Lung (tissue), 11 donors: ENCODE measurements at regions not wholly inside any gene's neighbourhood (a gene's known extent, or its start where the extent isn't known, plus 50 kb on each side); places are given as distances from the start of the nearest gene placed in this dataset.

Experiments used
- ATAC-seq: fragments of 200-7000 bp; cut with Tn5 transposase; one replicate; pipeline ENCODE4 v1.9.1; 2020; ENCODE audit warnings: moderate number of reproducible peaks; ENCODE audit not compliant: insufficient read depth, low FRiP score
- DNase-seq, 3 donors: peaks; one replicate each; pipeline ENCODE4 v3.0.0-alpha.2; 2013 to 2017
- H3K27ac ChIP-seq, 2 donors: one replicate each; pipeline ENCODE4 v1.5.1; 2013; ENCODE audit warnings: mild to moderate bottlenecking in 2 of 2, moderate library complexity in 2 of 2, control low read depth in 1 of 2, inconsistent platforms in 1 of 2, low read depth in 1 of 2, low read length in 1 of 2
- H3K27me3 ChIP-seq, 3 donors: one replicate each; pipeline ENCODE4 v1.5.1; 2013; ENCODE audit warnings: low read length in 2 of 3; ENCODE audit not compliant: control insufficient read depth in 3 of 3, insufficient read depth in 3 of 3
- H3K36me3 ChIP-seq, 4 donors: one replicate each; pipeline ENCODE4 v1.5.1; 2013; ENCODE audit warnings: low read length in 4 of 4, mild to moderate bottlenecking in 1 of 4, moderate library complexity in 1 of 4; ENCODE audit not compliant: control insufficient read depth in 4 of 4, insufficient read depth in 4 of 4
- H3K4me1 ChIP-seq, 5 donors: one replicate each; pipeline ENCODE4 v1.5.1; 2013; ENCODE audit warnings: low read length in 5 of 5, mild to moderate bottlenecking in 2 of 5, moderate library complexity in 1 of 5; ENCODE audit not compliant: control insufficient read depth in 5 of 5, insufficient read depth in 5 of 5
- H3K4me3 ChIP-seq: one replicate; pipeline ENCODE4 v1.5.1; 2013; ENCODE audit warnings: mild to moderate bottlenecking, control low read depth, moderate library complexity
- H3K9ac ChIP-seq, 2 donors: one replicate each; pipeline ENCODE4 v1.5.1; 2013; ENCODE audit warnings: low read length in 2 of 2, control low read depth in 1 of 2; ENCODE audit not compliant: insufficient read depth in 1 of 2
- H3K9me3 ChIP-seq, 4 donors: one replicate each; pipeline ENCODE4 v1.5.1; 2013; ENCODE audit warnings: low read length in 3 of 4, mild to moderate bottlenecking in 1 of 4, moderate library complexity in 1 of 4; ENCODE audit not compliant: control insufficient read depth in 4 of 4, insufficient read depth in 3 of 4
- WGBS, 2 donors: extraction: QIAGEN DNeasy Blood & Tissue Kit; methylation state at CpG; one replicate each; pipeline ENCODE4 v1.1.7; 2013; 5-methylcytosine and 5-hydroxymethylcytosine counted together
- TF ChIP-seq, protein P1 (sequence below): IDR thresholded peaks from 2 replicates; pipeline ENCODE4 v1.5.1; 2012; ENCODE audit warnings: mild to moderate bottlenecking; ENCODE audit errors: control extremely low read depth, extremely low read depth
- donor health status: control.
- donor health status: control.
- donor health status: Bipolar disorder and iron deficiency.
- donor health status: healthy.
- donor health status: DM: yes; HTN: yes; CAD: no.

- peaks cover 0 to 4% (median 0%) of the 10 kb centered on the region in 4 donors for H3K36me3 ChIP-seq
- peaks cover 0 to 1% (median 0%) of the 10 kb centered on the region in 4 donors for H3K9me3 ChIP-seq
- TF ChIP-seq, protein P1, sequence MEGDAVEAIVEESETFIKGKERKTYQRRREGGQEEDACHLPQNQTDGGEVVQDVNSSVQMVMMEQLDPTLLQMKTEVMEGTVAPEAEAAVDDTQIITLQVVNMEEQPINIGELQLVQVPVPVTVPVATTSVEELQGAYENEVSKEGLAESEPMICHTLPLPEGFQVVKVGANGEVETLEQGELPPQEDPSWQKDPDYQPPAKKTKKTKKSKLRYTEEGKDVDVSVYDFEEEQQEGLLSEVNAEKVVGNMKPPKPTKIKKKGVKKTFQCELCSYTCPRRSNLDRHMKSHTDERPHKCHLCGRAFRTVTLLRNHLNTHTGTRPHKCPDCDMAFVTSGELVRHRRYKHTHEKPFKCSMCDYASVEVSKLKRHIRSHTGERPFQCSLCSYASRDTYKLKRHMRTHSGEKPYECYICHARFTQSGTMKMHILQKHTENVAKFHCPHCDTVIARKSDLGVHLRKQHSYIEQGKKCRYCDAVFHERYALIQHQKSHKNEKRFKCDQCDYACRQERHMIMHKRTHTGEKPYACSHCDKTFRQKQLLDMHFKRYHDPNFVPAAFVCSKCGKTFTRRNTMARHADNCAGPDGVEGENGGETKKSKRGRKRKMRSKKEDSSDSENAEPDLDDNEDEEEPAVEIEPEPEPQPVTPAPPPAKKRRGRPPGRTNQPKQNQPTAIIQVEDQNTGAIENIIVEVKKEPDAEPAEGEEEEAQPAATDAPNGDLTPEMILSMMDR, result no peak
- peaks cover 0 to 3% (median 0%) of the 10 kb centered on the region in 3 donors for H3K27me3 ChIP-seq
- no peak overlapping the region for H3K9ac ChIP-seq
- peak overlapping the region; percentile 0 to 69 for H3K27ac ChIP-seq
- no peak for ATAC-seq
- 89 to 91% methylated on average over 13 of the region's 13 CpGs for WGBS, 2 donors
- DNase-seq, result no peak
- H3K4me3 ChIP-seq, result no peak overlapping the region
- H3K4me1 ChIP-seq, result peaks cover 16 to 86% (median 46%) of the 10 kb centered on the region in 5 donors
These were observed 178.5 kb downstream of the GLI2 start for GRCh38 chr2:120913972-120914838.

- ATAC-seq (peak; percentile 67), DNase-seq (peak; percentile 94 to 96 (median 94))
- no peak overlapping the region for H3K4me3 ChIP-seq
- peaks cover 16 to 86% (median 45%) of the 10 kb centered on the region in 5 donors for H3K4me1 ChIP-seq
- H3K27ac ChIP-seq, result peak overlapping the region; percentile 45 to 69
- 29 to 53% methylated on average over 17 of the region's 17 CpGs for WGBS, 2 donors
- H3K9ac ChIP-seq, result no peak overlapping the region
- TF ChIP-seq, protein P1, result no peak
- H3K9me3 ChIP-seq, result peaks cover 0 to 1% (median 0%) of the 10 kb centered on the region in 4 donors
- H3K36me3 ChIP-seq, result peaks cover 0 to 5% (median 2%) of the 10 kb centered on the region in 4 donors
- peaks cover 0 to 3% (median 0%) of the 10 kb centered on the region in 3 donors for H3K27me3 ChIP-seq
These were observed 179.3 kb downstream of the GLI2 start for GRCh38 chr2:120914839-120915521.

- ATAC-seq (no peak), DNase-seq (peak; percentile 60 to 65 (median 61))
- TF ChIP-seq, protein P1, result no peak
These were observed 180.0 kb downstream of the GLI2 start for GRCh38 chr2:120915670-120916069.

More at GRCh38 chr2:120915670-120916069, 180.0 kb downstream of the GLI2 start:
- peaks cover 0 to 3% (median 0%) of the 10 kb centered on the region in 3 donors for H3K27me3 ChIP-seq
- peaks cover 16 to 86% (median 42%) of the 10 kb centered on the region in 5 donors for H3K4me1 ChIP-seq
- peak overlapping the region; percentile 45 to 69 for H3K27ac ChIP-seq
- 45 to 71% methylated on average over 3 of the region's 3 CpGs for WGBS, 2 donors
- H3K9ac ChIP-seq, result no peak overlapping the region
- no peaks in the 10 kb centered on the region for H3K9me3 ChIP-seq
- no peak overlapping the region for H3K4me3 ChIP-seq
- H3K36me3 ChIP-seq, result peaks cover 0 to 5% (median 2%) of the 10 kb centered on the region in 4 donors
